HepG2 (cell line): ENCODE measurements at regions not wholly inside any gene's neighbourhood (a gene's known extent, or its start where the extent isn't known, plus 50 kb on each side); places are given as distances from the start of the nearest gene placed in this dataset.
A peak's percentile ranks its signal among the peaks of the same experiment; 100 is the strongest.

Source experiments
- CREB1 ChIP-seq, 2 experiments: fragments of 450-650 bp in 1 of 2; IDR thresholded peaks; 2 replicates each; pipeline ENCODE4 v1.6.1; 2016 to 2017; ENCODE audit warnings: control low read depth in 1 of 2, mild to moderate bottlenecking in 1 of 2, missing compliant biosample characterization in 1 of 2, missing genetic modification characterization in 1 of 2
- ERF ChIP-seq: IDR thresholded peaks from 2 replicates; pipeline ENCODE4 v1.6.1; 2018; ENCODE audit warnings: missing biosample characterization, missing genetic modification reagents
- GATAD2A ChIP-seq: IDR thresholded peaks from 2 replicates; pipeline ENCODE4 v1.6.1; 2016
- HMG20A ChIP-seq: IDR thresholded peaks from 2 replicates; pipeline ENCODE4 v1.6.1; 2016; ENCODE audit warnings: borderline replicate concordance
- HNF4A ChIP-seq: sonication (generic); formaldehyde crosslinking; IDR thresholded peaks from 2 replicates; pipeline ENCODE4 v1.4.0; 2020; ENCODE audit warnings: missing genetic modification reagents
- HOMEZ ChIP-seq: IDR thresholded peaks from 2 replicates; pipeline ENCODE4 v1.6.1; 2016; ENCODE audit warnings: low read depth
- MED13 ChIP-seq: sonication (generic); formaldehyde crosslinking; IDR thresholded peaks from 2 replicates; pipeline ENCODE4 v1.5.0; 2020; ENCODE audit warnings: missing genetic modification reagents
- MED8 ChIP-seq: sonication (generic); formaldehyde crosslinking; IDR thresholded peaks from 2 replicates; pipeline ENCODE4 v1.8.1; 2023; ENCODE audit warnings: mild to moderate bottlenecking, missing genetic modification reagents; ENCODE audit not compliant: insufficient replicate concordance
- ONECUT2 ChIP-seq: sonication (generic); formaldehyde crosslinking; IDR thresholded peaks from 2 replicates; pipeline ENCODE4 v1.4.0; 2020; ENCODE audit warnings: missing genetic modification reagents
- POLR2AphosphoS5 ChIP-seq: IDR thresholded peaks from 2 replicates; pipeline ENCODE4 v1.6.1; 2012; ENCODE audit warnings: low read depth, low read length
- SOX6 ChIP-seq, 2 experiments: fragments of 450-650 bp in 1 of 2; sonication (generic) in 1 of 2; formaldehyde crosslinking in 1 of 2; IDR thresholded peaks; 2 replicates each; pipeline versions ENCODE4 v1.4.0 to v1.6.1; 2017 to 2020; ENCODE audit warnings: antibody characterized with exemption in 1 of 2, mild to moderate bottlenecking in 1 of 2, missing genetic modification reagents in 1 of 2
- ZBTB34 ChIP-seq: sonication (generic); formaldehyde crosslinking; IDR thresholded peaks from 2 replicates; pipeline ENCODE4 v1.8.0; 2022; ENCODE audit warnings: mild to moderate bottlenecking, missing genetic modification reagents
- ZNF589 ChIP-seq: sonication (generic); formaldehyde crosslinking; conservative IDR thresholded peaks from 2 replicates; pipeline ENCODE4 v1.8.0; 2022; ENCODE audit warnings: mild to moderate bottlenecking, moderate library complexity, missing genetic modification reagents
- ZSCAN12 ChIP-seq: sonication (generic); formaldehyde crosslinking; IDR thresholded peaks from 2 replicates; pipeline ENCODE4 v1.9.0; 2021; ENCODE audit warnings: mild to moderate bottlenecking, missing genetic modification reagents
- TF ChIP-seq, protein P1 (sequence below): IDR thresholded peaks from 2 replicates; pipeline ENCODE4 v1.4.0; 2020; ENCODE audit warnings: mild to moderate bottlenecking, missing genetic modification reagents

DNA sequence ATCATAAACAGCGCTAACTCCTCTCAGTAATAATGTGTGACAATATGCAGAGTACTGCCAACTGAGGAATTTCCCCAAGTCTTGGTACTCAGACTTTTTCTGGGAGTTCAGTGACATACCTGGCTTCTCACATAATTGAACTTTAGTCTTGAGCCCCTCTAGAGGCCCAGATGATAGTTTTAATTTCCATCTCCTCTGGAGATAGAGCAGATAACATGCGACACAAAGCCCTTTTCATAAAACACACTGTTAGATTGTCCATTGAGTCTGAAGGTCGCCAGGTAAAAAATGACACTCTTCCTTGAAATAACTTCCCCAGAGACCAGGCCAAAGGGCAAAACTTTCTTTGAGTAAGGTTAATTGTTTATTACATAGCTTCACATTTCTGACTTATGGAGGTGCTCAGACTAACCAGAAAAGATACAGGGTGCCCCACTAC lies 476.0 kb downstream of the RASEF start (continued):
- TF ChIP-seq SOX6 (IDR thresholded peaks at IDR 0.05): no peak
- peak; percentile 85 for TF ChIP-seq SOX6 (CRISPR knock-in tag; IDR thresholded peaks at IDR 0.05)
- no peak for TF ChIP-seq ZBTB34 (CRISPR knock-in tag)
- TF ChIP-seq MED13: peak; percentile 53; the same call in 1 of the 2 replicates
- TF ChIP-seq CREB1 (IDR thresholded peaks at IDR 0.05): no peak
- TF ChIP-seq CREB1 (CRISPR knock-in tag; IDR thresholded peaks at IDR 0.05): 0 out of 2 replicates have a peak, but pooled peaks have one; percentile 34
- no peak for TF ChIP-seq ONECUT2 (CRISPR knock-in tag)
- TF ChIP-seq HOMEZ: peak; percentile 19; the same call in 1 of the 2 replicates
- peak; percentile 80 for TF ChIP-seq HNF4A (CRISPR knock-in tag)
- no peak for TF ChIP-seq ZSCAN12
- peak; percentile 50; the same call in 1 of the 2 replicates for TF ChIP-seq HMG20A (CRISPR knock-in tag)
- TF ChIP-seq, protein P1, sequence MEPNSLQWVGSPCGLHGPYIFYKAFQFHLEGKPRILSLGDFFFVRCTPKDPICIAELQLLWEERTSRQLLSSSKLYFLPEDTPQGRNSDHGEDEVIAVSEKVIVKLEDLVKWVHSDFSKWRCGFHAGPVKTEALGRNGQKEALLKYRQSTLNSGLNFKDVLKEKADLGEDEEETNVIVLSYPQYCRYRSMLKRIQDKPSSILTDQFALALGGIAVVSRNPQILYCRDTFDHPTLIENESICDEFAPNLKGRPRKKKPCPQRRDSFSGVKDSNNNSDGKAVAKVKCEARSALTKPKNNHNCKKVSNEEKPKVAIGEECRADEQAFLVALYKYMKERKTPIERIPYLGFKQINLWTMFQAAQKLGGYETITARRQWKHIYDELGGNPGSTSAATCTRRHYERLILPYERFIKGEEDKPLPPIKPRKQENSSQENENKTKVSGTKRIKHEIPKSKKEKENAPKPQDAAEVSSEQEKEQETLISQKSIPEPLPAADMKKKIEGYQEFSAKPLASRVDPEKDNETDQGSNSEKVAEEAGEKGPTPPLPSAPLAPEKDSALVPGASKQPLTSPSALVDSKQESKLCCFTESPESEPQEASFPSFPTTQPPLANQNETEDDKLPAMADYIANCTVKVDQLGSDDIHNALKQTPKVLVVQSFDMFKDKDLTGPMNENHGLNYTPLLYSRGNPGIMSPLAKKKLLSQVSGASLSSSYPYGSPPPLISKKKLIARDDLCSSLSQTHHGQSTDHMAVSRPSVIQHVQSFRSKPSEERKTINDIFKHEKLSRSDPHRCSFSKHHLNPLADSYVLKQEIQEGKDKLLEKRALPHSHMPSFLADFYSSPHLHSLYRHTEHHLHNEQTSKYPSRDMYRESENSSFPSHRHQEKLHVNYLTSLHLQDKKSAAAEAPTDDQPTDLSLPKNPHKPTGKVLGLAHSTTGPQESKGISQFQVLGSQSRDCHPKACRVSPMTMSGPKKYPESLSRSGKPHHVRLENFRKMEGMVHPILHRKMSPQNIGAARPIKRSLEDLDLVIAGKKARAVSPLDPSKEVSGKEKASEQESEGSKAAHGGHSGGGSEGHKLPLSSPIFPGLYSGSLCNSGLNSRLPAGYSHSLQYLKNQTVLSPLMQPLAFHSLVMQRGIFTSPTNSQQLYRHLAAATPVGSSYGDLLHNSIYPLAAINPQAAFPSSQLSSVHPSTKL (CRISPR knock-in tag): peak; percentile 91
- TF ChIP-seq MED8 (CRISPR knock-in tag): no peak
- peak; percentile 80 for TF ChIP-seq GATAD2A (CRISPR knock-in tag)
- no peak for TF ChIP-seq ZNF589
- TF ChIP-seq ERF (CRISPR knock-in tag): 0 out of 2 replicates have a peak, but pooled peaks have one; percentile 12
- no peak for TF ChIP-seq POLR2AphosphoS5
